Dendritic cell treated with granulocyte-macrophage colony-stimulating factor and Interleukin-4, amounts not matched to agents 40 ng/mL and 50 ng/mL, for 4 days (primary cell): ENCODE measurements at regions not wholly inside any gene's neighbourhood (a gene's known extent, or its start where the extent isn't known, plus 50 kb on each side); places are given as distances from the start of the nearest gene placed in this dataset.
A peak's percentile ranks its signal among the peaks of the same experiment; 100 is the strongest.

ENCODE experiments used
- H3K27ac Mint-ChIP-seq: one replicate; pipeline ENCODE4 v1.8.0; 2022; ENCODE audit warnings: mild to moderate bottlenecking, mixed read lengths
- H3K27me3 Mint-ChIP-seq: one replicate; pipeline ENCODE4 v1.8.0; 2022; ENCODE audit warnings: mild to moderate bottlenecking, mixed read lengths
- H3K36me3 Mint-ChIP-seq: one replicate; pipeline ENCODE4 v1.8.0; 2022; ENCODE audit warnings: low read depth, mixed read lengths
- H3K4me1 Mint-ChIP-seq: one replicate; pipeline ENCODE4 v1.8.0; 2022; ENCODE audit warnings: low read depth, mixed read lengths
- H3K4me3 Mint-ChIP-seq: one replicate; pipeline ENCODE4 v1.8.0; 2022; ENCODE audit warnings: mild to moderate bottlenecking, moderate library complexity, mixed read lengths
- H3K9me3 Mint-ChIP-seq: one replicate; pipeline ENCODE4 v1.8.0; 2022; ENCODE audit warnings: mixed read lengths
- intact Hi-C: fragments of 100-400 bp; cut with micrococcal nuclease; formaldehyde crosslinking; loops from one replicate; pipeline ENCODE4 v1.15.0; 2022

DNA sequence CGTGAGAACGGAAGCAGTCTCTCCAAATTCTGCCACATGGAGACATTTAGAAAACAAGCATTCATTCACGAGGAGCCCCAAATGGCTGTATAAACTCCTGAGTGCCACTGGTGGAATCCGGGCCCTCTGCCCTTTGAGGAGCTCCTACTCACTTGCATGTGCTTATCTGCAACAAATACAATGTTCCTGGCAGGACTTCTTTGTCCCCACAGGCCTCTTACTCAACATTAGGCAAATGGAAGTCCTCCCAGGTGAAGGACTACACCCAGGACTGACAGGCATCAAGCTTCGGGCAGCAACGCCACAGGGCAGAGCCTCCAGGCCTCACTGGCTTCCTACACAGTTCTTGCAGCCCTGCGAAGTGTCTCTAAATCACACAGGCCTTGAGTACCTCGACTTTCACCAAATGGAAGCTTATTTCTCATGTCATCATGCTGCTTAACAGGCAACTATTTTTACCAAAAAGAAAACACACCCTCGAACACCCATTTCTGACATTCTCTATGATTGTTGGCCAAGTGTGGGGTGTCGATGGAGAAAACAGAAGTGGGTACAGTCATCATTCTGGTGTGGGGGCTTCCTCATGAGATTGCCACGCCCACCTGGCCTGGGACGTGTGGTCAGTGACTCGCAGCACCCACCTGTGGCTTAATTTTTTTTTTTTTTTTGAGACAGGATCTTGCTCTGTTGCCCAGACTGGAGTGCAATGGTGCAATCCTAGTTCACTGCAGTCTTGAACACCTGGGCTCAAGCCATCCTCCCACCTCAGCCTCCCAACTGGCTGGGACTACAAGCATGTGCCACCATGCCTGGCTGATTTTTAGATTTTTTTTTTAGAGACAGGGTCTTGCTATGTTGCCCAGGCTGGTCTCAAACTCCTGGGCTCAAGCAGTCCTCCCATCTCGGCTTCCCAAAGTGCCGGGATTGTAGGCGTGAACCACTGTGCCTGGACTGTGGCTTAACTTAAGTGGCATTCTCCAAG, 186.8 kb upstream of the GLI2 start:
- H3K4me1 Mint-ChIP-seq, result peaks cover 21% of the 10 kb centered on the region
- no peak overlapping the region for H3K27ac Mint-ChIP-seq
- no peak overlapping the region for H3K4me3 Mint-ChIP-seq
- H3K27me3 Mint-ChIP-seq, result peaks cover 19% of the 10 kb centered on the region
- no peaks in the 10 kb centered on the region for H3K36me3 Mint-ChIP-seq
- intact Hi-C loops, result no loop called here
- H3K9me3 Mint-ChIP-seq, result no peaks in the 10 kb centered on the region

DNA sequence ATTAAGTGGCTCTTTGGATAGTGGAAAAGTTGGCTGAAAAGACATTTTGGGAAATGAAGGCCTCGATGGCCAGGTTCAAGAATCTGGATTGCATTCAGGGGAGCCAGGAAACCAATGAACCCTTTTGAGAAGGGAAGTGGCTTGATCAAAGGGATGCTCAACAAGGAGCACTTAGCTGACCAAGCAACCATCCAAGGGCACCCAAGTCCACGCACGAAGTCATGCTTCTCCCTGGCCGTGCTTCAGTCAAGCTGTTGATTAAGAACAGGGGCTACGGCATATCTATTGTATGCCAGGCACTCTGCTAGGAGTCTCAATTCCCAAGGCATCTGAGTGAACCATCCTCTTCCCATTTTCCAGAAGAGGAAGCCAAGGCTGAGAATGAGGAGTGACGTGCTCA, 185.8 kb upstream of the GLI2 start:
- Mint-ChIP-seq H3K27ac (no peak overlapping the region), H3K4me3 (no peak overlapping the region), H3K9me3 (no peaks in the 10 kb centered on the region), H3K27me3 (peaks cover 18% of the 10 kb centered on the region), H3K4me1 (peaks cover 21% of the 10 kb centered on the region), H3K36me3 (no peaks in the 10 kb centered on the region)
- intact Hi-C loops, result no loop called here

DNA sequence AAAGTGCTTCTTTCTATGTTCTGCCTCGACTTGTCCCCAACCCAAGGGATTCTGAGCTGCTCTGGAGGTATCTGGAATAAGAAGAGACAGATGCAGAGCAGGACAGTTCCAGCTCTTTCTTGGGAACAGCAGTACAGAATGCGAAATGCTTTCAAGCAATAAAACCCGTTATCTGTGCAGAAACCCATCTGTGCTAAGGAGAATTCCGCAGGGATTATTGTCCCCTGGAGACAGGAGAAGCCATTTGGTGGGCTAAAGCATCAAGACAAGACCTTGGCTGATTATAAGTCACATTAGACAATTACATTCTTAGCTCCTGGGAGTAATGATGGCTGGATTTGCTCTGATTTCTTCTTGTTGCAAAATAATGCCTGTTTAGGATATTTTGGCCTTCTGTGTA, 185.4 kb upstream of the GLI2 start:
- H3K27me3 Mint-ChIP-seq, result peaks cover 22% of the 10 kb centered on the region
- peaks cover 21% of the 10 kb centered on the region for H3K4me1 Mint-ChIP-seq

DNA sequence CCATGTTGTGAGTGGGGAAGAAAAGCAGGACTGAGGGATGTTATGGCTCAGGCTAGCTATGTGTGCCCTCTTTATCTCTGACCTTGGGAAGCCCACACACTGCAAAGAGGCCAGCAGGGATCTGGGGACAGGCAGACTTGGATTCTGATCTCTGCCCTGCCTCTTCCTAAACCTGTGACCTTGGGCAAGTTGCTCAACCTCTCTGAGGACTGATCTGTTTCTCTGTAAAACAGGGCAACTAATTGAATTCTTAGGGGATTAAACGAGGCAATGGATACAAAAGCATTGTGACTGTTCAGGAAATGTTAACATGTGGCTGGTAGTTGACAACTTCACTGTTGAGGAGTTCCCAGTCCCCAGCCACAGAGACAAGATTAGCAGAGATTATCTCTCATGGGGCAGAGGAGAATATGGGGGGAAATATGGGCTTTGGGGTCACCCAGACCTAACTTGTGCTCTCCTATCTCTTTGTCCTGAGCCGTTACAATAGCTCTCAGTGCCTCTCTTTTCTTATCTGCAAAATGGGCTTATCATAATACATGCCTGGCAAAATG, 184.7 kb upstream of the GLI2 start:
- Mint-ChIP-seq H3K36me3 (no peaks in the 10 kb centered on the region), H3K9me3 (no peaks in the 10 kb centered on the region), H3K27me3 (peaks cover 26% of the 10 kb centered on the region), H3K27ac (no peak overlapping the region), H3K4me1 (peaks cover 21% of the 10 kb centered on the region), H3K4me3 (no peak overlapping the region)
- intact Hi-C loops, result no loop called here

More for the DNA sequence above, 185.4 kb upstream of the GLI2 start:
- Mint-ChIP-seq H3K9me3 (no peaks in the 10 kb centered on the region), H3K4me3 (no peak overlapping the region), H3K27ac (no peak overlapping the region), H3K36me3 (no peaks in the 10 kb centered on the region)
- intact Hi-C loops, result no loop called here

DNA sequence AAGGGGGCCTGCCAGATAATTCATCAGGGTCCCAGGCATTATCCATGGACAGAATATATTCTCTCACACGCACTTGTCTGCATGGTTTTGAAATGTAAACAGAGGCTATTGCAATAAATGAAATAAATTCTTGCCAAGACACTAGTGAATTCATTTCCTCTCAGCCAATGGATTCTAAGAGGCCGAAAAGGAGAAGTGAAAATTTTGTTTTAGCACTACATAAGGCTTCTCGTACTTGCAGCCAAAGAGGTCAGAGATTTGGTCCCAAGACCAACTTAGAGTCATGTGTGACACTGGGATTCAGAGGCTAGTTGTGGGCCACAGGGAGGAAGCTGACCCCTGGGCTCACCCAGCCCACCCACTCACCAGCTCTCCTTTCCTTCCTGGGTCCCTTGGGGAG, 184.1 kb upstream of the GLI2 start:
- Mint-ChIP-seq H3K36me3 (no peaks in the 10 kb centered on the region), H3K27ac (peak overlapping the region; percentile 57), H3K4me1 (peaks cover 21% of the 10 kb centered on the region), H3K4me3 (no peak overlapping the region), H3K9me3 (no peaks in the 10 kb centered on the region), H3K27me3 (peaks cover 28% of the 10 kb centered on the region)
- intact Hi-C loops, result no loop called here

DNA sequence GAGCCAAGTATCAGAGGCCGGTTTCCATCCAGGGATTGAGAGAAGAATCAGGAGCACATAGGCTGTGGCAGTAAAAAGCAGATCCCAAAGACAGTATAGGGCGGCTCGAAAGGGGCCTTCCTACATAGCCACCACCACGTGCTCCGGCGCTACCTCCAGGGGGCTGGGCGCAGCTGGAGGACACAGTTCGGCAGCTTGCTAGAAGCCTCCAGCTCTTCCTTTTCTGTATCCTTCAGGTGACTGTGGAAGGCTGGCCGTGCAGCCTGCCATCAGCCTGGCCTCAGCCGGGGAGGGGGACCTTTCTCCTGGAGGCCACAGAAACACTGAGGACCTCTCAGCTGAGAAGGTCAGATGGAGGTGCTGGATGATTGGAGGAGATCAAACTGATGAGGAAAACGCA, 183.6 kb upstream of the GLI2 start:
- no peaks in the 10 kb centered on the region for H3K9me3 Mint-ChIP-seq
- peak overlapping the region; percentile 57 for H3K27ac Mint-ChIP-seq
- H3K4me1 Mint-ChIP-seq, result peaks cover 21% of the 10 kb centered on the region
- H3K36me3 Mint-ChIP-seq, result no peaks in the 10 kb centered on the region
- intact Hi-C loops, result no loop called here
- H3K4me3 Mint-ChIP-seq, result no peak overlapping the region
- H3K27me3 Mint-ChIP-seq, result peaks cover 28% of the 10 kb centered on the region

DNA sequence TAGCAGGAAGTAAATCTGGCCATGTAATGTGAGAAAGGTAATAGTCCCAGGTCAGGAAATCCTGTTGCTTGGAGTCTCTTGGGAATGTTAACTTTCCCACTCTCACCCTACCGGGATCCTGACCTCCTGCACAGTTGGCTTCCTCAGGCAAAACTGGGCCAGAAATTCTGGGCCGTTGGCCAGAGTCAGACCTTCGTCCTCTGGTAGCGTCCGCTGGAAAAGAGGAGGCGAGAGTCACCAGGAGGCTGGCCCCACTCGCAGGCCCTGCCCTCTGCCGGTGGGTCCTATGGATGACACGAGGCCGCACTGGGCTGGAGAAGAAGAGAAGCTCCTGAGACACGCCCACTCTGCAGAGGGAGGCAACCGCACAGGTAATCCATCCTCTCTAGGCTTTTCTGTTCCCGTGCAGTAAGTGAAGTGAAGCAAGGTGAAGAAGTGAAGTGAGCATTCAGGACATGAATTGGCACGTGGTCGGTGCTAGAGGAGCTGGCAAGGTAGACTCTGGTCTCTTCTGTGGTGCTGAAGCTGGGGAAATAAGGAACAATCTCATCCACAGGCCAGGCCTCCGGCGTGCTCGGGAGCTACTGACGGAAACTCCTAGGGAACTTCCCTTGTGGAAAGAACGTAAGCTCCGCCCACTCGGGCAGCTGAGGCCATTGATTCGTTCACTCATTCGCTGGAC, 182.7 kb upstream of the GLI2 start:
- peaks cover 28% of the 10 kb centered on the region for H3K27me3 Mint-ChIP-seq
- H3K9me3 Mint-ChIP-seq, result no peaks in the 10 kb centered on the region
- H3K36me3 Mint-ChIP-seq, result no peaks in the 10 kb centered on the region
- peaks cover 21% of the 10 kb centered on the region for H3K4me1 Mint-ChIP-seq
- no peak overlapping the region for H3K27ac Mint-ChIP-seq
- H3K4me3 Mint-ChIP-seq, result no peak overlapping the region
- intact Hi-C loops, result no loop called here

DNA sequence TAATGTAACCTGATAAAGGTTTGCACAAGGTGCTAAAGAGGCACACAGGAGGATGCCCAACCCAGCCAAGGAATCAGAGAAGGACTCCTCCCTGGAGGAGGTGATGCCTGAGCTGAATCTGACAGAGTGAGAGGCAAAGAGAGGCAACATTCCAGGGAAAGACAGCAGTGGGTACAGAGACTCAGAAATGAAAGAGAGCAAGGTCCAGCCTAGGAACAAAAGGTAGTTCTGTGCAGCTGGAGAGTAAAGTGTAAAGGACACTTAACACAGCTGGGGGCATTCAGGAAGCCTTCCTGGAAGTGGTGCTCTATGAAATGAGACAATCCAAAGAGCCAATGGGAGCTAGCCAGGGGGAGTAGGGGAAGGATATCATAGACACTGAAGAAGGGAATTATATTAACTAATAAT, 181.0 kb upstream of the GLI2 start:
- H3K9me3 Mint-ChIP-seq, result no peaks in the 10 kb centered on the region
- intact Hi-C loops, result no loop called here
- H3K36me3 Mint-ChIP-seq, result no peaks in the 10 kb centered on the region
- H3K4me3 Mint-ChIP-seq, result no peak overlapping the region
- peaks cover 21% of the 10 kb centered on the region for H3K4me1 Mint-ChIP-seq
- H3K27me3 Mint-ChIP-seq, result peaks cover 28% of the 10 kb centered on the region
- no peak overlapping the region for H3K27ac Mint-ChIP-seq

DNA sequence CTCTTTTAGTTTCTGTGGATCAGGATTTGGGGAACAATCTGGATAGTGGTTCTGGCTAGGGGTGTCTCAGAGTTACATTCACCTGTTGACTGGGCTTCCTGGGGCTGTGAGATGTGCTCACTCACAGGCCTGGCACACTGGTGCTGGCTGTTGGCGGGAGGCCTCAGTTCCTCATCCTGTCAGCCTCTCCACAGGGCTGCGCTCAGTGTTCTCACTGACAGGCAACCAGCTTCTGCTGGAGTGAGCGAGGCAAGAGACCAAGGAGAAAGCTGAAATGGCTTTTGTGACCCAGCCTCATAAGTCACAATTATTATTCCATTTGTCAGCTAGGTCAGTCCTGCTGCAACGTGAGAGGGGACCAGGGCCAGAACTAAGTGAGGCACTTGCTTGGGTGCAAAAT, 180.6 kb upstream of the GLI2 start:
- H3K36me3 Mint-ChIP-seq, result no peaks in the 10 kb centered on the region
- peaks cover 31% of the 10 kb centered on the region for H3K27me3 Mint-ChIP-seq
- peaks cover 21% of the 10 kb centered on the region for H3K4me1 Mint-ChIP-seq
- no peak overlapping the region for H3K4me3 Mint-ChIP-seq
- H3K9me3 Mint-ChIP-seq, result no peaks in the 10 kb centered on the region
- H3K27ac Mint-ChIP-seq, result no peak overlapping the region
- intact Hi-C loops, result no loop called here

DNA sequence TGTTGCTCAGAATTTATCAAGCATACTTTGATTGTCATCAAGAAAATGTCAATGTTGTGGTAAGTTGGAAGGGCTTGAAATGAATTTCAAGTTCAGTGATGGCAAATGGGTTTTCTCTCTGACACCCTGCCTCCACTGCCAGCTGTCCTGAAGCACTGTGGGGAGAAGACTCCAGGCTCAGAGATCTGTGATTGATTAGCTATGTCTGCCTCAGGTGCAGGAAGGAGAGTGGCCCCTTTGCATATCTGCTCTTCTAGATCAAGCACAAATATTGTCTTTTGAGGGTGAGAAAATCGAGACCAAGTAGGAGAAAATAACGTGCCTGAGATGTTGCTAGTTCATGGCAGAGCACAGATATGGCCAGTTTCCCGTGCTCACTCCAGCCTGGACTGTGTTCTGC, 178.8 kb upstream of the GLI2 start:
- no peaks in the 10 kb centered on the region for H3K9me3 Mint-ChIP-seq
- peaks cover 12% of the 10 kb centered on the region for H3K4me1 Mint-ChIP-seq
- no peaks in the 10 kb centered on the region for H3K36me3 Mint-ChIP-seq
- H3K27me3 Mint-ChIP-seq, result peaks cover 25% of the 10 kb centered on the region
- intact Hi-C loops, result no loop called here
- H3K27ac Mint-ChIP-seq, result no peak overlapping the region
- H3K4me3 Mint-ChIP-seq, result no peak overlapping the region

DNA sequence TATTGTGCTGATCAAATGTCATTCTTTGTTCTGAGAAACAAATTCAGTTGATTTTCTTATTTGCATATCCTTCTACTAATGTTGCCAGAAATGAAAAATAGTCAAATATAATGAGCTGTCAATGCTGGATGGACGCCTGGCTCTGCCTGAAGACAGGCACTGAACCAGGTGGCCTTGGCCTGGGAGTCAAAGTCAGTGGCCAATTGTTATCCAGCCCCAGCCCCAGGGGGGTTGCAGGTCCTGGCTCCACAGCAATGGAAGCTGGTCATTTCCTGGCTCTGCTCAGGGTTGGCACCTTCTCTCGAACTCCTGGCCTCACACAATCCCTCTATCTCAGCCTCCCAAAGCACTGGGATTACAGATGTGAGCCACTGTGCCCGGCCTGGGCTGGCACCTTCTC, 176.8 kb upstream of the GLI2 start:
- Mint-ChIP-seq H3K4me1 (no peaks in the 10 kb centered on the region), H3K27ac (no peak overlapping the region), H3K27me3 (peaks cover 17% of the 10 kb centered on the region)

DNA sequence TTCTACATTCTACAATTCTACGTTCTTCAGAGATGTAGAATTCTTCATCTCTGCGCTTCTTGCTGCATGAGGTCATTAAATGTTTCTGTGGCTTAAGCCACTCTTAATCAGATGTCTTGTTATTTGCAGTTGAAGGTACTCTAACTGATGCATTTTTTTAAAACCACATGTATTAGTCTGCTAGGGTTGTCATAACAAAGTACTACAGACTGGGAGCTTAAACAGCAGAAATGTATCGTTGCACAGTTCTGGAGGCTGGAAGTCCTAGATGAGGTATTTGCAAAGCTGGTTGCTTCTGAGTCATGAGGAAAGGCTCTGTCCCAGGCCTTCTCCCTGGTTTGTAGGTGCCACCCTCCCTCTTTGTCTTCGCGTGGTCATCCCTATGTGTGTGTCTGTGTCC, 176.3 kb upstream of the GLI2 start:
- Mint-ChIP-seq H3K9me3 (no peaks in the 10 kb centered on the region), H3K36me3 (no peaks in the 10 kb centered on the region), H3K27ac (no peak overlapping the region), H3K4me3 (no peak overlapping the region), H3K4me1 (no peaks in the 10 kb centered on the region), H3K27me3 (peaks cover 16% of the 10 kb centered on the region)
- intact Hi-C loops, result no loop called here

More for the DNA sequence above, 176.8 kb upstream of the GLI2 start:
- Mint-ChIP-seq H3K4me3 (no peak overlapping the region), H3K9me3 (no peaks in the 10 kb centered on the region), H3K36me3 (no peaks in the 10 kb centered on the region)
- intact Hi-C loops, result no loop called here

DNA sequence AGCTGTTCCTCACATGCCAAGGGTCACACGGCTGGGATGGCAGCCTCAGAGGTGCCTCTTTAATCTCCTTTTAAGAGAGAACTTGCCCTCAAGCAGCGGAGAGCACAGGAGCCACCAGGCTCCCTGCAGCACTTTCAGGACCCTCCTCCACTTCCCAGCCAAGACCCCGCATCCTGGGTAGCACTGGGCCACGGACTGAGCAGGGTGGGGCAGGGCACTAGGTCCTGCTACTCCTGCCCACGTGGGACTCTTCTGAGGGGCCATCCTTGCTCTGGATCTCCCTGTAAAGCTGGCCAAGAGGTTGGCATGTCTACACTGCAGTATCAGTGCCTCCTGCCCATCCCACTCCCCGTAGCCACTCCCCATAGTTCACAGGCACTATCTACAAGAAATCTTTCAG, 175.3 kb upstream of the GLI2 start:
- no peaks in the 10 kb centered on the region for H3K9me3 Mint-ChIP-seq

DNA sequence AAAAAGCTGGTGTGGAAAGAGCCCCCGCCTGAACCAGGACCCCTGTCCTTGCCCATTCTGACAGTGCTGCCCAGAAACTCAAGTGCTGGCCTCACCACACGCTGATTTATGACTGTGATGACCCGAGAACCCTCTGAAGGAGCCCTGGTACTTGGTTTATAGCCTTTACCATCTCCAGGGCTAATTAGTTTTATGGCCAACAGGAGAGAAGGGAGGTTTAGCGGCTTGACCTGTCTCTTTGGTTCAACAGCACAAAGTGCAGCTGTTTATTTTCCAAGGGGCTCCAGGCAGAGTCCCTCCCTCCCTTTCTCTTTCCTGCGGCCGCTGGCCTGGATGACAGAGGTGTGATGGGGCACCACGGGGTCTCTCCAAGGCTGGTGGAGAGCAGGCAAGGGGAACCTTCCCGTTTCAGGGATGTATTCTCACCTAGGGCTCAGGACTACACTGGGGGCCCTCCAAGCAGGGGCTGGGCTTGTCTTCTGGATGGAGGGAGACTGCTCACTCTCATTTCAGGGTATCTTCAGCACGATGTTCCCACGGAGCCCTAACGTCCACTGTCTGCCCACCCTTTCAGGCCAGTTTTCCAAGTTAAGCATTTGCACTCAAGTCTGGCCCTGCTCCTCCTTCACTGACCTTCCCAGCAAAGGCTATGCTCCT, 174.2 kb upstream of the GLI2 start:
- Mint-ChIP-seq H3K27me3 (peaks cover 3% of the 10 kb centered on the region), H3K9me3 (no peaks in the 10 kb centered on the region), H3K27ac (no peak overlapping the region), H3K36me3 (no peaks in the 10 kb centered on the region), H3K4me1 (no peaks in the 10 kb centered on the region), H3K4me3 (no peak overlapping the region)
- intact Hi-C loops, result no loop called here

More for the DNA sequence above, 175.3 kb upstream of the GLI2 start:
- Mint-ChIP-seq H3K27me3 (peaks cover 9% of the 10 kb centered on the region), H3K4me3 (no peak overlapping the region), H3K36me3 (no peaks in the 10 kb centered on the region), H3K27ac (no peak overlapping the region), H3K4me1 (no peaks in the 10 kb centered on the region)
- intact Hi-C loops, result no loop called here
